ENCODE measurements at regions not wholly inside any gene's neighbourhood (a gene's known extent, or its start where the extent isn't known, plus 50 kb on each side); places are given as distances from the start of the nearest gene placed in this dataset.

DNA sequence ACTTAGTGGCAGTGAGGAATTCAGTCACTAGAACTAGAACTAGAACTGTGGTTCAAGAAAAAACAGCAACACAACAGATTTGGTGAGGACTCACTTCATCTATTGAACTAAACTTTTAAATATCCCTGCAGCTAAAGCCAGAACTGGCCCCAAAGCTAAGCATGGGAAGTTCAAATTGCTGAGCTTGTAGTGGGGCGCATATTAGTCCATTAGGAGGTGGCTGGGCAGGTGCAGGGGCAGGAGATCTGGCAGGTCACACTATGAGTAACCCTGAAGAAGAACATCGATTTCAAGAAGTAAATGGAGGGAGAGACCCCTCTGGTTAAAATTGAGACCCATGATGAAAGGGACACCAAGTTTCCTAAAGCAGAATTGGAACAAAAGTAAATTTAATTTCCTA, 73.8 kb upstream of the UBAC2 start:
- FAIRE-seq (no peak), DNase-seq (ENCODE audit: low read depth, low spot score) (no peak)
- no peak overlapping the region for H3K4me3 ChIP-seq (ENCODE audit: control insufficient read depth in 2 of 3, extremely low read depth in 1 of 3, insufficient read depth in 2 of 3, low read depth in 1 of 3, low read length in 3 of 3)
- H3K9ac ChIP-seq (ENCODE audit: control insufficient read depth, extremely low read depth, insufficient read depth, low read length) = no peak overlapping the region
- H3K27me3 ChIP-seq (ENCODE audit: control insufficient read depth, extremely low read depth, insufficient read depth, low read length) = no peaks in the 10 kb centered on the region
- H4K20me1 ChIP-seq (ENCODE audit: control insufficient read depth, extremely low read depth, insufficient read depth, low read length) = no peaks in the 10 kb centered on the region
- no peaks in the 10 kb centered on the region for H3K9me1 ChIP-seq (ENCODE audit: control insufficient read depth, extremely low read depth, insufficient read depth, low read length)
- H3K4me1 ChIP-seq (ENCODE audit: control insufficient read depth, extremely low read depth, insufficient read depth, low read length) = peaks cover 11% of the 10 kb centered on the region
- H3K4me2 ChIP-seq (ENCODE audit: control insufficient read depth, extremely low read depth, insufficient read depth, low read depth, low read length) = no peak overlapping the region
- no peak for TF ChIP-seq EZH2 (IDR thresholded peaks at IDR 0.05; ENCODE audit: low read length)
- TF ChIP-seq, protein P1, sequence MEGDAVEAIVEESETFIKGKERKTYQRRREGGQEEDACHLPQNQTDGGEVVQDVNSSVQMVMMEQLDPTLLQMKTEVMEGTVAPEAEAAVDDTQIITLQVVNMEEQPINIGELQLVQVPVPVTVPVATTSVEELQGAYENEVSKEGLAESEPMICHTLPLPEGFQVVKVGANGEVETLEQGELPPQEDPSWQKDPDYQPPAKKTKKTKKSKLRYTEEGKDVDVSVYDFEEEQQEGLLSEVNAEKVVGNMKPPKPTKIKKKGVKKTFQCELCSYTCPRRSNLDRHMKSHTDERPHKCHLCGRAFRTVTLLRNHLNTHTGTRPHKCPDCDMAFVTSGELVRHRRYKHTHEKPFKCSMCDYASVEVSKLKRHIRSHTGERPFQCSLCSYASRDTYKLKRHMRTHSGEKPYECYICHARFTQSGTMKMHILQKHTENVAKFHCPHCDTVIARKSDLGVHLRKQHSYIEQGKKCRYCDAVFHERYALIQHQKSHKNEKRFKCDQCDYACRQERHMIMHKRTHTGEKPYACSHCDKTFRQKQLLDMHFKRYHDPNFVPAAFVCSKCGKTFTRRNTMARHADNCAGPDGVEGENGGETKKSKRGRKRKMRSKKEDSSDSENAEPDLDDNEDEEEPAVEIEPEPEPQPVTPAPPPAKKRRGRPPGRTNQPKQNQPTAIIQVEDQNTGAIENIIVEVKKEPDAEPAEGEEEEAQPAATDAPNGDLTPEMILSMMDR (optimal IDR thresholded peaks at IDR 0.05 in 1 of 3, IDR thresholded peaks at IDR 0.05 in 1 of 3, conservative IDR thresholded peaks at IDR 0.05 in 1 of 3; ENCODE audit: extremely low read depth in 1 of 3, insufficient read depth in 2 of 3, low read length in 3 of 3) = no peak
- dilution Hi-C loops (cut with MboI; ENCODE audit: extremely low pct_ligation_motif_present, low sequenced_read_pairs) = no loop called here
- H2AFZ ChIP-seq (ENCODE audit: control insufficient read depth, low read length) = no peak overlapping the region
- H3K27ac ChIP-seq (ENCODE audit: control insufficient read depth, insufficient read depth, low read length) = no peak overlapping the region
- H3K9me3 ChIP-seq (ENCODE audit: control insufficient read depth, low read depth, low read length) = no peaks in the 10 kb centered on the region
- no peaks in the 10 kb centered on the region for H3K36me3 ChIP-seq (ENCODE audit: control insufficient read depth in 2 of 2, extremely low read depth in 1 of 2, insufficient read depth in 2 of 2, low read length in 2 of 2)
- H3K79me2 ChIP-seq (ENCODE audit: control insufficient read depth, insufficient read depth, low read length) = no peaks in the 10 kb centered on the region

DNA sequence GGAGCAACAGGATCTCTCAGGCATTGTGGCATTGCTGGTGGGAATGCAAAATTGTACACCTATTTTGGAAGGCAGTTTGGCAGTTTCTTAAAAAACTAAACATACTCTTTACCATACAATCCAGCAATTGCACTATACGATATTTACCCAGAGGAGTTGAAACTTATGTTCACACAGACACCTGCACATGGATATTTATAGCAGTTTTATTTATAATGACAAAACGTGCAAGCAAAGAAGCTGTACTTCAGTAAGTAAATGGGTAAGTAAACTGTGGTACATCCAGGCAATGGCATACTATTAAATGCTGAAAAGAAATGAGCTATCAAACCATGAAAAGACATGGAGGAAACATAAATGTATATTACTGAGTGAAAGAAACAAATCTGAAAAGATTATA, 71.6 kb upstream of the UBAC2 start:
- Histone ChIP-seq H3K27me3 (ENCODE audit: control insufficient read depth, extremely low read depth, insufficient read depth, low read length) (no peaks in the 10 kb centered on the region), H4K20me1 (ENCODE audit: control insufficient read depth, extremely low read depth, insufficient read depth, low read length) (no peaks in the 10 kb centered on the region), H3K4me3 (ENCODE audit: control insufficient read depth in 2 of 3, extremely low read depth in 1 of 3, insufficient read depth in 2 of 3, low read depth in 1 of 3, low read length in 3 of 3) (no peak overlapping the region), H3K27ac (ENCODE audit: control insufficient read depth, insufficient read depth, low read length) (no peak overlapping the region), H3K36me3 (ENCODE audit: control insufficient read depth in 2 of 2, extremely low read depth in 1 of 2, insufficient read depth in 2 of 2, low read length in 2 of 2) (no peaks in the 10 kb centered on the region), H3K4me1 (ENCODE audit: control insufficient read depth, extremely low read depth, insufficient read depth, low read length) (peaks cover 5% of the 10 kb centered on the region), H3K9me3 (ENCODE audit: control insufficient read depth, low read depth, low read length) (no peaks in the 10 kb centered on the region), H3K9ac (ENCODE audit: control insufficient read depth, extremely low read depth, insufficient read depth, low read length) (no peak overlapping the region), H3K4me2 (ENCODE audit: control insufficient read depth, extremely low read depth, insufficient read depth, low read depth, low read length) (no peak overlapping the region), H3K9me1 (ENCODE audit: control insufficient read depth, extremely low read depth, insufficient read depth, low read length) (no peaks in the 10 kb centered on the region), H2AFZ (ENCODE audit: control insufficient read depth, low read length) (no peak overlapping the region), H3K79me2 (ENCODE audit: control insufficient read depth, insufficient read depth, low read length) (no peaks in the 10 kb centered on the region)
- no peak for TF ChIP-seq EZH2 (IDR thresholded peaks at IDR 0.05; ENCODE audit: low read length)
- TF ChIP-seq, protein P1 (optimal IDR thresholded peaks at IDR 0.05 in 1 of 3, IDR thresholded peaks at IDR 0.05 in 1 of 3, conservative IDR thresholded peaks at IDR 0.05 in 1 of 3; ENCODE audit: extremely low read depth in 1 of 3, insufficient read depth in 2 of 3, low read length in 3 of 3) = no peak
- DNase-seq (ENCODE audit: low read depth, low spot score) (no peak), FAIRE-seq (no peak)
- dilution Hi-C loops (cut with MboI; ENCODE audit: extremely low pct_ligation_motif_present, low sequenced_read_pairs) = no loop called here
